ENCODE measurements at regions not wholly inside any gene's neighbourhood (a gene's known extent, or its start where the extent isn't known, plus 50 kb on each side); places are given as distances from the start of the nearest gene placed in this dataset.

GRCh38 chr5:164435576-164435975 is 930.2 kb downstream of the MAT2B start:
- TF ChIP-seq CTCF (IDR thresholded peaks at IDR 0.05; ENCODE audit: low read depth, low read length, missing input control) = no peak
- no peak for TF ChIP-seq GABPA (IDR thresholded peaks at IDR 0.05 in 1 of 2, conservative IDR thresholded peaks at IDR 0.05 in 1 of 2)
- no peak for TF ChIP-seq MAX (IDR thresholded peaks at IDR 0.05)
- TF ChIP-seq SP1 (IDR thresholded peaks at IDR 0.05) = no peak
- TF ChIP-seq REST (IDR thresholded peaks at IDR 0.05) = no peak
- no peak for TF ChIP-seq ATF3 (IDR thresholded peaks at IDR 0.05)
- no peak for TF ChIP-seq ZBTB33 (IDR thresholded peaks at IDR 0.05)
- TF ChIP-seq TAF1 (conservative IDR thresholded peaks at IDR 0.05) = no peak
- TF ChIP-seq EGR1 (IDR thresholded peaks at IDR 0.05; ENCODE audit: low read depth in 2 of 2) = no peak
- TF ChIP-seq YY1 (IDR thresholded peaks at IDR 0.05) = no peak
- no peak for TF ChIP-seq FOXA1 (IDR thresholded peaks at IDR 0.05)

Data from liver (tissue), 3 donors.